Esophagus squamous epithelium (tissue), 5 donors: ENCODE measurements at regions not wholly inside any gene's neighbourhood (a gene's known extent, or its start where the extent isn't known, plus 50 kb on each side); places are given as distances from the start of the nearest gene placed in this dataset.
"Not testable (repeated sequence)": the region's sequence is repeated elsewhere in the genome, so short reads cannot be mapped to it uniquely, and the experiment has no call there.

ENCODE experiments used
- DNase-seq: peaks from one replicate; lab custom pipeline; 2025; lab: John Stamatoyannopoulos, UW
- H3K27ac ChIP-seq, 4 donors: fragments of 200-600 bp; sonication (generic); one replicate each; pipeline ENCODE4 v1.5.1; 2016 to 2019; ENCODE audit warnings: mild to moderate bottlenecking in 1 of 4
- H3K27me3 ChIP-seq, 4 donors: fragments of 200-600 bp; sonication (generic); 1 replicate in 3 of 4; 2 replicates in 1 of 4; pipeline versions ENCODE4 v1.5.1 to v1.6.0; 2017 to 2021; ENCODE audit warnings: antibody characterized with exemption in 1 of 4
- H3K36me3 ChIP-seq, 3 donors: fragments of 200-600 bp; sonication (generic); one replicate each; pipeline ENCODE4 v1.5.1; 2016 to 2019
- H3K4me1 ChIP-seq, 3 donors: fragments of 200-600 bp; sonication (generic); one replicate each; pipeline ENCODE4 v1.5.1; 2017 to 2019
- H3K4me3 ChIP-seq, 4 donors: fragments of 200-600 bp; sonication (generic); 1 replicate in 3 of 4; 2 replicates in 1 of 4; pipeline ENCODE4 v1.5.1; 2016 to 2019; ENCODE audit warnings: mild to moderate bottlenecking in 2 of 4, moderate library complexity in 1 of 4
- H3K9me3 ChIP-seq, 3 donors: fragments of 200-600 bp; sonication (generic); one replicate each; pipeline ENCODE4 v1.5.1; 2016 to 2019
- CTCF ChIP-seq, 6 experiments: fragments of 450-650 bp in 4 of 6; fragments of 200-600 bp in 2 of 6; sonication (generic) in 2 of 6; IDR thresholded peaks; one replicate each; pipeline ENCODE4 v1.5.1; 2016 to 2019; ENCODE audit warnings: antibody characterized with exemption in 6 of 6, mild to moderate bottlenecking in 4 of 6, moderate library complexity in 4 of 6
- POLR2A ChIP-seq, 4 donors: fragments of 450-650 bp; IDR thresholded peaks; one replicate each; pipeline ENCODE4 v1.6.1; 2017; ENCODE audit warnings: antibody characterized with exemption in 4 of 4, mild to moderate bottlenecking in 4 of 4, moderate library complexity in 3 of 4
- WGBS, 2 donors: methylation state at CpG; one replicate each; pipeline ENCODE4 v1.1.5; 2018; 5-methylcytosine and 5-hydroxymethylcytosine counted together
- intact Hi-C: fragments of 100-400 bp; cut with DNase I; formaldehyde crosslinking; loops from one replicate; pipeline ENCODE4 v1.15.0; 2022
- donor health status: DM: yes; HTN: yes; CAD: no.

- TF ChIP-seq POLR2A (IDR thresholded peaks at IDR 0.05) (no peak), CTCF (IDR thresholded peaks at IDR 0.05) (no peak)
- no peak for DNase-seq
- 60 to 83% methylated on average over 1 of the region's 1 CpG for WGBS, 2 donors
- Histone ChIP-seq H3K4me1 (no peaks in the 10 kb centered on the region), H3K4me3 (no peak overlapping the region), H3K9me3 (peaks cover 0 to 40% (median 13%) of the 10 kb centered on the region in 3 donors), H3K27me3 (no peaks in the 10 kb centered on the region), H3K27ac (no peak overlapping the region), H3K36me3 (no peaks in the 10 kb centered on the region)
- intact Hi-C loops: no loop called here
Measured at GRCh38 chr5:40121236-40121635, 558.5 kb upstream of the PTGER4 start.

GRCh38 chr5:40112875-40113274, 566.8 kb upstream of the PTGER4 start:
- intact Hi-C loops: no loop called here
- no peak overlapping the region for H3K27ac ChIP-seq
- H3K9me3 ChIP-seq: no peaks in the 10 kb centered on the region
- H3K36me3 ChIP-seq: no peaks in the 10 kb centered on the region
- no peak for DNase-seq
- no peaks in the 10 kb centered on the region for H3K27me3 ChIP-seq
- no peak overlapping the region for H3K4me3 ChIP-seq
- H3K4me1 ChIP-seq: peaks cover 0 to 23% (median 10%) of the 10 kb centered on the region in 3 donors
- TF ChIP-seq POLR2A (IDR thresholded peaks at IDR 0.05) (no peak), CTCF (IDR thresholded peaks at IDR 0.05) (no peak)

GRCh38 chr5:40111036-40111435, 568.7 kb upstream of the PTGER4 start:
- H3K36me3 ChIP-seq, H3K9me3 ChIP-seq, intact Hi-C loops, H3K27ac ChIP-seq, DNase-seq, H3K4me3 ChIP-seq, H3K27me3 ChIP-seq: not testable (repeated sequence)
- H3K4me1 ChIP-seq: peaks cover 0 to 33% (median 10%) of the 10 kb centered on the region in 3 donors
- 96 to 100% methylated on average over 4 of the region's 4 CpGs for WGBS, 2 donors

- H3K27me3 ChIP-seq, H3K9me3 ChIP-seq, H3K27ac ChIP-seq, H3K36me3 ChIP-seq, intact Hi-C loops, DNase-seq, H3K4me3 ChIP-seq: not testable (repeated sequence)
- 16 to 38% methylated on average over 3 of the region's 3 CpGs for WGBS, 2 donors
- peaks cover 0 to 33% (median 10%) of the 10 kb centered on the region in 3 donors for H3K4me1 ChIP-seq
Measured at GRCh38 chr5:40108764-40109390, 570.8 kb upstream of the PTGER4 start.

- intact Hi-C loops, H3K36me3 ChIP-seq, H3K27ac ChIP-seq, DNase-seq, H3K4me3 ChIP-seq, H3K27me3 ChIP-seq: not testable (repeated sequence)
- WGBS, 2 donors: 56 to 58% methylated on average over 4 of the region's 4 CpGs
- Histone ChIP-seq H3K9me3 (peaks cover 0 to 10% (median 4%) of the 10 kb centered on the region in 3 donors), H3K4me1 (peaks cover 0 to 33% (median 10%) of the 10 kb centered on the region in 3 donors)
Measured at GRCh38 chr5:40107786-40108185, 571.9 kb upstream of the PTGER4 start.

GRCh38 chr5:40106847-40107246, 572.9 kb upstream of the PTGER4 start:
- no peaks in the 10 kb centered on the region for H3K27me3 ChIP-seq
- 33 to 49% methylated on average over 2 of the region's 2 CpGs for WGBS, 2 donors
- no peak for DNase-seq
- intact Hi-C loops: no loop called here
- H3K27ac ChIP-seq: no peak overlapping the region
- peaks cover 0 to 33% (median 10%) of the 10 kb centered on the region in 3 donors for H3K4me1 ChIP-seq
- no peaks in the 10 kb centered on the region for H3K36me3 ChIP-seq
- H3K9me3 ChIP-seq: peaks cover 0 to 13% (median 4%) of the 10 kb centered on the region in 3 donors
- H3K4me3 ChIP-seq: no peak overlapping the region
- TF ChIP-seq POLR2A (IDR thresholded peaks at IDR 0.05) (no peak), CTCF (IDR thresholded peaks at IDR 0.05) (no peak)

- no peaks in the 10 kb centered on the region for H3K27me3 ChIP-seq
- no peaks in the 10 kb centered on the region for H3K36me3 ChIP-seq
- H3K4me1 ChIP-seq: peaks cover 0 to 5% (median 0%) of the 10 kb centered on the region in 3 donors
- intact Hi-C loops: no loop called here
- no peak overlapping the region for H3K4me3 ChIP-seq
- peaks cover 0 to 4% (median 0%) of the 10 kb centered on the region in 3 donors for H3K9me3 ChIP-seq
- no peak for DNase-seq
- TF ChIP-seq CTCF (IDR thresholded peaks at IDR 0.05): no peak
- H3K27ac ChIP-seq: no peak overlapping the region
Measured at GRCh38 chr5:40098313-40098712, 581.4 kb upstream of the PTGER4 start.
